A673 (cell line): ENCODE measurements at regions not wholly inside any gene's neighbourhood (a gene's known extent, or its start where the extent isn't known, plus 50 kb on each side); places are given as distances from the start of the nearest gene placed in this dataset.

ENCODE experiments used
- BruUV-seq: library from RNA; stranded (reverse); fragments of 400-500 nt; replicated peaks from 2 replicates; lab custom pipeline; 2021; lab: Mats Ljungman, UMichigan
- CTCF ChIA-PET: fragments of 300-600 bp; sonication (Branson Sonifier 250); formaldehyde crosslinking; loops from one replicate; lab custom pipeline; 2022; ENCODE audit warnings: antibody characterized with exemption; lab: Charles Lee
- POLR2A ChIA-PET: fragments of 300-600 bp; sonication (Branson Sonifier 250); formaldehyde crosslinking; loops from one replicate; lab custom pipeline; 2022; ENCODE audit warnings: antibody characterized with exemption; ENCODE audit not compliant: low non-redundant PET; lab: Charles Lee
- DNase-seq: peaks from one replicate; pipeline ENCODE4 v3.0.0-alpha.2; 2015; ENCODE audit warnings: low spot score
- H3K27ac ChIP-seq: fragments of 200-600 bp; sonication (generic); 2 replicates; pipeline ENCODE4 v1.5.1; 2016; ENCODE audit warnings: mixed run types, low read depth, mild to moderate bottlenecking, mixed read lengths, antibody characterized with exemption, low read length; ENCODE audit not compliant: poor library complexity, severe bottlenecking
- H3K27me3 ChIP-seq: fragments of 200-600 bp; sonication (generic); replicated peaks from 2 replicates; pipeline ENCODE4 v1.6.1; 2017; ENCODE audit warnings: mixed run types, low read depth, mild to moderate bottlenecking, mixed read lengths, antibody characterized with exemption, low read length; ENCODE audit not compliant: insufficient read depth, poor library complexity
- H3K36me3 ChIP-seq: fragments of 200-600 bp; sonication (generic); 2 replicates; pipeline ENCODE4 v1.6.1; 2016; ENCODE audit warnings: mixed run types, mild to moderate bottlenecking, mixed read lengths, antibody characterized with exemption, low read length; ENCODE audit not compliant: insufficient read depth, poor library complexity, severe bottlenecking
- H3K4me1 ChIP-seq: fragments of 200-600 bp; sonication (generic); 2 replicates; pipeline ENCODE4 v1.6.1; 2017; ENCODE audit warnings: mixed run types, mild to moderate bottlenecking, mixed read lengths, antibody characterized with exemption, low read length; ENCODE audit not compliant: insufficient read depth, poor library complexity, severe bottlenecking
- H3K4me3 ChIP-seq: fragments of 200-600 bp; sonication (generic); 2 replicates; pipeline ENCODE4 v1.5.1; 2016; ENCODE audit warnings: low read depth, mixed run types, mild to moderate bottlenecking, mixed read lengths, low read length; ENCODE audit not compliant: poor library complexity, severe bottlenecking
- H3K9me3 ChIP-seq: fragments of 200-600 bp; sonication (generic); 2 replicates; pipeline ENCODE4 v1.6.1; 2016; ENCODE audit warnings: mixed run types, low read depth, mild to moderate bottlenecking, mixed read lengths, antibody characterized with exemption, low read length; ENCODE audit not compliant: poor library complexity, severe bottlenecking
- CTCF ChIP-seq: fragments of 300-800, 200-600 bp; sonication (generic); conservative IDR thresholded peaks from 2 replicates; pipeline ENCODE4 v1.5.1; 2017; ENCODE audit warnings: low read depth, mild to moderate bottlenecking, antibody characterized with exemption, low read length, moderate library complexity, mixed read lengths
- EZH2 ChIP-seq: fragments of 200-600 bp; sonication (generic); IDR thresholded peaks from 2 replicates; pipeline ENCODE4 v1.6.1; 2017; ENCODE audit warnings: borderline replicate concordance, low read depth, mild to moderate bottlenecking, mixed read lengths, antibody characterized with exemption, low read length; ENCODE audit not compliant: poor library complexity, severe bottlenecking
- intact Hi-C: fragments of 100-400 bp; cut with micrococcal nuclease; formaldehyde crosslinking; loops from one replicate; pipeline ENCODE4 v1.10.0; 2022; ENCODE audit not compliant: unreplicated experiment

- POLR2A ChIA-PET: no interaction called here
- no peak for DNase-seq
- no peaks in the 10 kb centered on the region for H3K4me1 ChIP-seq
- TF ChIP-seq EZH2 (no peak), CTCF (no peak)
- H3K27me3 ChIP-seq: no peaks in the 10 kb centered on the region
- no peak overlapping the region for H3K27ac ChIP-seq
- intact Hi-C loops: no loop called here
- peaks cover 5% of the 10 kb centered on the region for H3K9me3 ChIP-seq
- BruUV-seq: no TSS peak
- no peak overlapping the region for H3K4me3 ChIP-seq
- no peaks in the 10 kb centered on the region for H3K36me3 ChIP-seq
- CTCF ChIA-PET: no interaction called here
Measured at GRCh38 chr21:20260124-20260523, 738.1 kb upstream of the NCAM2 start.

GRCh38 chr21:20261364-20261763, 736.8 kb upstream of the NCAM2 start:
- Histone ChIP-seq H3K27ac (no peak overlapping the region), H3K27me3 (no peaks in the 10 kb centered on the region), H3K36me3 (no peaks in the 10 kb centered on the region), H3K9me3 (peaks cover 5% of the 10 kb centered on the region), H3K4me3 (no peak overlapping the region), H3K4me1 (no peaks in the 10 kb centered on the region)
- no TSS peak for BruUV-seq
- TF ChIP-seq EZH2 (no peak), CTCF (no peak)
- ChIA-PET CTCF (no interaction called here), POLR2A (no interaction called here)
- DNase-seq: no peak
- intact Hi-C loops: no loop called here

- H3K27me3 ChIP-seq: no peaks in the 10 kb centered on the region
- no peak for TF ChIP-seq CTCF
- TF ChIP-seq EZH2: no peak
- H3K9me3 ChIP-seq: peaks cover 5% of the 10 kb centered on the region
- no peak overlapping the region for H3K27ac ChIP-seq
- ChIA-PET CTCF (no interaction called here), POLR2A (no interaction called here)
- intact Hi-C loops: no loop called here
- H3K4me3 ChIP-seq: no peak overlapping the region
- H3K4me1 ChIP-seq: no peaks in the 10 kb centered on the region
- no TSS peak for BruUV-seq
- no peaks in the 10 kb centered on the region for H3K36me3 ChIP-seq
- no peak for DNase-seq
Measured at GRCh38 chr21:20265707-20266440, 732.3 kb upstream of the NCAM2 start.
